ENCODE measurements at regions not wholly inside any gene's neighbourhood (a gene's known extent, or its start where the extent isn't known, plus 50 kb on each side); places are given as distances from the start of the nearest gene placed in this dataset.

GRCh38 chr12:89258240-89258969 is 93.9 kb downstream of the DUSP6 start:
- no peaks in the 10 kb centered on the region for H3K36me3 ChIP-seq
- H3K4me3 ChIP-seq = no peak overlapping the region
- no peak overlapping the region for H3K9ac ChIP-seq
- TF ChIP-seq Cebpa-rat (IDR thresholded peaks at IDR 0.05) = no peak
- no peaks in the 10 kb centered on the region for H4K20me1 ChIP-seq
- H3K4me2 ChIP-seq = no peak overlapping the region
- H3K27ac ChIP-seq = no peak overlapping the region
- no peaks in the 10 kb centered on the region for H3K9me3 ChIP-seq
- no peaks in the 10 kb centered on the region for H3K4me1 ChIP-seq
- H3K27me3 ChIP-seq = no peaks in the 10 kb centered on the region

GRCh38 chr12:89257340-89257739 is 95.0 kb downstream of the DUSP6 start:
- no peak for TF ChIP-seq Cebpa-rat (IDR thresholded peaks at IDR 0.05)
- Histone ChIP-seq H3K36me3 (no peaks in the 10 kb centered on the region), H3K9me3 (no peaks in the 10 kb centered on the region), H3K9ac (no peak overlapping the region), H3K4me2 (no peak overlapping the region), H3K27ac (no peak overlapping the region), H3K4me1 (no peaks in the 10 kb centered on the region), H4K20me1 (no peaks in the 10 kb centered on the region), H3K4me3 (no peak overlapping the region), H3K27me3 (no peaks in the 10 kb centered on the region)

- Histone ChIP-seq H3K27ac (no peak overlapping the region), H4K20me1 (no peaks in the 10 kb centered on the region), H3K4me2 (no peak overlapping the region), H3K36me3 (no peaks in the 10 kb centered on the region), H3K27me3 (no peaks in the 10 kb centered on the region), H3K4me3 (no peak overlapping the region), H3K4me1 (no peaks in the 10 kb centered on the region), H3K9me3 (no peaks in the 10 kb centered on the region), H3K9ac (no peak overlapping the region)
- TF ChIP-seq Cebpa-rat (IDR thresholded peaks at IDR 0.05) = no peak
Measured at GRCh38 chr12:89256060-89256459, 96.2 kb downstream of the DUSP6 start.

- Histone ChIP-seq H3K27me3 (no peaks in the 10 kb centered on the region), H3K9me3 (no peaks in the 10 kb centered on the region), H3K4me3 (no peak overlapping the region), H3K9ac (no peak overlapping the region), H3K4me1 (no peaks in the 10 kb centered on the region), H3K4me2 (no peak overlapping the region), H4K20me1 (no peaks in the 10 kb centered on the region), H3K36me3 (no peaks in the 10 kb centered on the region), H3K27ac (no peak overlapping the region)
- TF ChIP-seq Cebpa-rat (IDR thresholded peaks at IDR 0.05) = no peak
Measured at GRCh38 chr12:89253488-89253887, 98.8 kb downstream of the DUSP6 start.

GRCh38 chr12:89252284-89252683 is 100.0 kb downstream of the DUSP6 start:
- H3K9ac ChIP-seq = no peak overlapping the region
- H3K4me1 ChIP-seq = no peaks in the 10 kb centered on the region
- H3K9me3 ChIP-seq = no peaks in the 10 kb centered on the region
- no peaks in the 10 kb centered on the region for H3K27me3 ChIP-seq
- TF ChIP-seq Cebpa-rat (IDR thresholded peaks at IDR 0.05) = no peak
- H3K4me3 ChIP-seq = no peak overlapping the region
- no peaks in the 10 kb centered on the region for H4K20me1 ChIP-seq
- no peak overlapping the region for H3K27ac ChIP-seq
- no peak overlapping the region for H3K4me2 ChIP-seq
- no peaks in the 10 kb centered on the region for H3K36me3 ChIP-seq

GRCh38 chr12:89251342-89252271 is 100.7 kb downstream of the DUSP6 start:
- H3K4me3 ChIP-seq = no peak overlapping the region
- no peaks in the 10 kb centered on the region for H4K20me1 ChIP-seq
- no peaks in the 10 kb centered on the region for H3K27me3 ChIP-seq
- H3K27ac ChIP-seq = no peak overlapping the region
- no peak for TF ChIP-seq Cebpa-rat (IDR thresholded peaks at IDR 0.05)
- no peak overlapping the region for H3K4me2 ChIP-seq
- H3K4me1 ChIP-seq = no peaks in the 10 kb centered on the region
- no peak overlapping the region for H3K9ac ChIP-seq
- no peaks in the 10 kb centered on the region for H3K9me3 ChIP-seq
- no peaks in the 10 kb centered on the region for H3K36me3 ChIP-seq

GRCh38 chr12:89250636-89251035 is 101.7 kb downstream of the DUSP6 start:
- H3K4me1 ChIP-seq = no peaks in the 10 kb centered on the region
- no peaks in the 10 kb centered on the region for H3K36me3 ChIP-seq
- no peak overlapping the region for H3K27ac ChIP-seq
- H3K9me3 ChIP-seq = no peaks in the 10 kb centered on the region
- H3K9ac ChIP-seq = no peak overlapping the region
- no peaks in the 10 kb centered on the region for H3K27me3 ChIP-seq
- no peak overlapping the region for H3K4me3 ChIP-seq
- TF ChIP-seq Cebpa-rat (IDR thresholded peaks at IDR 0.05) = no peak
- no peak overlapping the region for H3K4me2 ChIP-seq
- no peaks in the 10 kb centered on the region for H4K20me1 ChIP-seq

- Histone ChIP-seq H3K9me3 (no peaks in the 10 kb centered on the region), H3K9ac (no peak overlapping the region), H3K27me3 (no peaks in the 10 kb centered on the region), H3K4me1 (peaks cover 2% of the 10 kb centered on the region), H3K27ac (no peak overlapping the region), H3K36me3 (no peaks in the 10 kb centered on the region), H3K4me3 (no peak overlapping the region), H4K20me1 (no peaks in the 10 kb centered on the region), H3K4me2 (no peak overlapping the region)
- no peak for TF ChIP-seq Cebpa-rat (IDR thresholded peaks at IDR 0.05)
Measured at GRCh38 chr12:89250213-89250612, 102.1 kb downstream of the DUSP6 start.

GRCh38 chr12:89247967-89248366 is 104.3 kb downstream of the DUSP6 start:
- no peaks in the 10 kb centered on the region for H3K27me3 ChIP-seq
- H3K9me3 ChIP-seq = no peaks in the 10 kb centered on the region
- no peak overlapping the region for H3K27ac ChIP-seq
- H3K36me3 ChIP-seq = no peaks in the 10 kb centered on the region
- TF ChIP-seq Cebpa-rat (IDR thresholded peaks at IDR 0.05) = no peak
- H3K4me3 ChIP-seq = no peak overlapping the region
- peaks cover 10% of the 10 kb centered on the region for H3K4me1 ChIP-seq
- no peak overlapping the region for H3K4me2 ChIP-seq
- H3K9ac ChIP-seq = no peak overlapping the region
- H4K20me1 ChIP-seq = no peaks in the 10 kb centered on the region

- H3K36me3 ChIP-seq = no peaks in the 10 kb centered on the region
- H3K9ac ChIP-seq = no peak overlapping the region
- no peaks in the 10 kb centered on the region for H3K9me3 ChIP-seq
- H3K27me3 ChIP-seq = no peaks in the 10 kb centered on the region
- no peak overlapping the region for H3K4me3 ChIP-seq
- TF ChIP-seq Cebpa-rat (IDR thresholded peaks at IDR 0.05) = no peak
- H3K4me2 ChIP-seq = no peak overlapping the region
- H3K4me1 ChIP-seq = peaks cover 10% of the 10 kb centered on the region
- H3K27ac ChIP-seq = no peak overlapping the region
- no peaks in the 10 kb centered on the region for H4K20me1 ChIP-seq
Measured at GRCh38 chr12:89247541-89247942, 104.8 kb downstream of the DUSP6 start.

All from BLaER1 (cell line).